KMS-11 (cell line): ENCODE measurements at regions not wholly inside any gene's neighbourhood (a gene's known extent, or its start where the extent isn't known, plus 50 kb on each side); places are given as distances from the start of the nearest gene placed in this dataset.

Experiments used
- H2AFZ ChIP-seq: fragments of 200-600 bp; sonication (generic); 2 replicates; pipeline ENCODE4 v1.6.1; 2016; ENCODE audit warnings: antibody characterized with exemption, mixed run types, low read depth
- H3K27ac ChIP-seq: fragments of 200-600 bp; sonication (generic); 2 replicates; pipeline ENCODE4 v1.6.1; 2016; ENCODE audit warnings: mild to moderate bottlenecking, mixed run types
- H3K27me3 ChIP-seq: fragments of 200-600 bp; sonication (generic); 2 replicates; pipeline ENCODE4 v1.6.1; 2017; ENCODE audit warnings: mild to moderate bottlenecking, low read depth, mixed run types, moderate library complexity; ENCODE audit not compliant: insufficient read depth
- H3K36me3 ChIP-seq: fragments of 200-600 bp; sonication (generic); 2 replicates; pipeline ENCODE4 v1.6.1; 2017; ENCODE audit warnings: mild to moderate bottlenecking, mixed run types; ENCODE audit not compliant: insufficient read depth
- H3K4me1 ChIP-seq: fragments of 200-600 bp; sonication (generic); 2 replicates; pipeline ENCODE4 v1.6.1; 2016; ENCODE audit warnings: mild to moderate bottlenecking, low read depth, mixed run types; ENCODE audit not compliant: poor library complexity, severe bottlenecking
- H3K4me2 ChIP-seq: fragments of 200-600 bp; sonication (generic); 2 replicates; pipeline ENCODE4 v1.7.0; 2016; ENCODE audit warnings: mild to moderate bottlenecking, mixed run types
- H3K4me3 ChIP-seq: fragments of 200-600 bp; sonication (generic); IDR thresholded peaks from 2 replicates; pipeline ENCODE4 v1.6.1; 2017; ENCODE audit warnings: low read depth, low read length, mixed read lengths; ENCODE audit not compliant: insufficient read depth
- H3K79me2 ChIP-seq: fragments of 200-600 bp; sonication (generic); 2 replicates; pipeline ENCODE4 v1.6.1; 2016; ENCODE audit warnings: low read depth, mixed run types; ENCODE audit not compliant: insufficient read depth
- H3K9ac ChIP-seq: fragments of 200-600 bp; sonication (generic); 2 replicates; pipeline ENCODE4 v1.6.1; 2016; ENCODE audit warnings: mild to moderate bottlenecking, mixed run types
- H4K20me1 ChIP-seq: fragments of 200-600 bp; sonication (generic); 2 replicates; pipeline ENCODE4 v1.6.1; 2016; ENCODE audit warnings: mild to moderate bottlenecking, mixed run types; ENCODE audit not compliant: insufficient read depth
- CTCF ChIP-seq: fragments of 200-600 bp; sonication (generic); conservative IDR thresholded peaks from 2 replicates; pipeline ENCODE4 v1.6.1; 2017; ENCODE audit warnings: low read depth, mild to moderate bottlenecking, antibody characterized with exemption, low read length, moderate library complexity, mixed read lengths

DNA sequence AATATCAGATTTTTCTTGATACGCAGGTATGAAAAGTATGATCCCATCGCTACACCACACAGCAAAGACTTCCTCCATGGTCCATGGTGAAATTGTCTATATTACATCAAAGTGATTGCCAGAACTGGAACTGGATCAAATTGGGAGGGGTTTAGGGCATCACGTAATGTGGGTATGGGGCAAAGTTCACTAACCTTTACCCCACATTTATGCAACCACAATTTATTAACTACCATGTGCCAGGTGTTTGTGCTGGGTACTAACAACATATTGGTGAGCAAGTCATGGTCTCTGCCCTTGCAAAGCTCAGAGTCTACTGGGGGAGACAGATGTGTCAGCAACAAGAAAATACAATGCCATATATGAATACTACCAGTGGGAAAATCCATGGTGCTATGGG lies 258.9 kb downstream of the SUDS3 start:
- no peak overlapping the region for H3K4me2 ChIP-seq
- no peaks in the 10 kb centered on the region for H3K79me2 ChIP-seq
- no peak overlapping the region for H3K27ac ChIP-seq
- no peak for TF ChIP-seq CTCF
- no peak overlapping the region for H2AFZ ChIP-seq
- H3K36me3 ChIP-seq, result no peaks in the 10 kb centered on the region
- H3K4me1 ChIP-seq, result no peaks in the 10 kb centered on the region
- H4K20me1 ChIP-seq, result no peaks in the 10 kb centered on the region
- H3K9ac ChIP-seq, result no peak overlapping the region
- no peak overlapping the region for H3K4me3 ChIP-seq
- no peaks in the 10 kb centered on the region for H3K27me3 ChIP-seq

- H3K4me1 ChIP-seq, result no peaks in the 10 kb centered on the region
- no peak overlapping the region for H3K27ac ChIP-seq
- H3K4me3 ChIP-seq, result no peak overlapping the region
- H3K9ac ChIP-seq, result no peak overlapping the region
- no peaks in the 10 kb centered on the region for H4K20me1 ChIP-seq
- no peak overlapping the region for H3K4me2 ChIP-seq
- H3K27me3 ChIP-seq, result no peaks in the 10 kb centered on the region
- TF ChIP-seq CTCF, result no peak
- no peaks in the 10 kb centered on the region for H3K79me2 ChIP-seq
- no peaks in the 10 kb centered on the region for H3K36me3 ChIP-seq
- no peak overlapping the region for H2AFZ ChIP-seq
Observed at GRCh38 chr12:118637767-118638370, 261.5 kb downstream of the SUDS3 start.

GRCh38 chr12:118641249-118641648 lies 264.9 kb downstream of the SUDS3 start:
- Histone ChIP-seq H3K27me3 (no peaks in the 10 kb centered on the region), H4K20me1 (no peaks in the 10 kb centered on the region), H3K9ac (no peak overlapping the region), H3K4me3 (no peak overlapping the region), H2AFZ (no peak overlapping the region), H3K36me3 (no peaks in the 10 kb centered on the region), H3K4me2 (no peak overlapping the region), H3K79me2 (no peaks in the 10 kb centered on the region), H3K4me1 (no peaks in the 10 kb centered on the region), H3K27ac (no peak overlapping the region)
- TF ChIP-seq CTCF, result no peak

- Histone ChIP-seq H2AFZ (no peak overlapping the region), H3K4me1 (no peaks in the 10 kb centered on the region), H3K27ac (no peak overlapping the region), H3K27me3 (no peaks in the 10 kb centered on the region), H3K9ac (no peak overlapping the region), H3K4me2 (no peak overlapping the region), H4K20me1 (no peaks in the 10 kb centered on the region), H3K79me2 (no peaks in the 10 kb centered on the region), H3K36me3 (no peaks in the 10 kb centered on the region), H3K4me3 (no peak overlapping the region)
- no peak for TF ChIP-seq CTCF
Observed at GRCh38 chr12:118645219-118645618, 268.9 kb downstream of the SUDS3 start.
